ENCODE measurements at regions not wholly inside any gene's neighbourhood (a gene's known extent, or its start where the extent isn't known, plus 50 kb on each side); places are given as distances from the start of the nearest gene placed in this dataset.

DNA sequence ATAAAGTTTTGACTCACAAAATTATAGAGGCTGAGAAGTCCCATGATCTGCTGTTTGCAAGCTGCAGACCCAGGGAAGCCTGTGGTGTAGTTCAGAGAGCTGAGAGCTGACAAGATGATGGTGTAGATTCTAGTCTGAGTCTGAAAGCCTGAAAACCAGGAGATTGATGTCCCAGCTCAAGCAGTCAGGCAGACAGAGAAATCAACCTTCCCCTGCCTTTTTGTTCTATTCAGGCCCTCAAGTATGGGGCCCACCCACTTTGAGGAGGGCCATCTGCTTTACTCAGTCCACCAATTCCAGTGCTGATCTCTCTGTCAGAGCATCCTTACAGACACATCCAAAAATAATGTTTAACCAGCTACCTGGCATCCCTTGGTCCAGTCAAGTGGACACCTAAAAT is 479.6 kb downstream of the STK39 start:
- Mint-ChIP-seq H3K27me3 (ENCODE audit: low read depth, poor library complexity) (no peaks in the 10 kb centered on the region), H3K27ac (no peak overlapping the region)

DNA sequence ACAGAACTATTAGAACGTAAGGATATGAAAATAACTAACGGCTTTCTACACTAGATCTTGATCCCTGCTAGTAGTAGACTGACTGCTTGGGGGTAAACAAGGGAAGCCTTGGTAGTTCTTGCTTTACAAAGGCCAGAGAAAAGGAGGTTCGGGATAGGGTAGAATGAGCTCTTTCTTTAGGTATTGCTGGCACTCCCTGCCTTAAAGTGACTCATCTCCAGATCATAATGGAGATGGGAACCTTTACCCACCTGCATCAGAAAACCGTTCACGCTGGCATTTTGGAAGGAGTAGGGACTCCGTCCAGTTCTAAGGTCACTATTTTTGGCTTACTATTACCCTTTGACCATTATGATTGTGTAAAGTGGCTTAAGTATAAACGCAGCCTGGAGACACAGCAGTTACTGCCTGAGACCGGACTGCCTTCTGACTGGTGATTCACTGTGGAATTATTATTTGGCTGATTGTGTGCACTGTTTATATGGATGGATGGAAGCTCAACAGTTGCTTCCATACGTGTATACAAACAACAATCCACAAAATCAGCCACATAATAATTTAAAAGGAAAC is 482.5 kb downstream of the STK39 start:
- H3K4me3 Mint-ChIP-seq, result no peak overlapping the region
- H3K27me3 Mint-ChIP-seq (ENCODE audit: low read depth, poor library complexity), result no peaks in the 10 kb centered on the region
- peaks cover 11% of the 10 kb centered on the region for H3K4me1 Mint-ChIP-seq
- no peak overlapping the region for H3K27ac Mint-ChIP-seq
- DNase-seq, result no peak
- H3K36me3 Mint-ChIP-seq (ENCODE audit: low read depth), result peaks cover 6% of the 10 kb centered on the region
- TF ChIP-seq, protein P1, sequence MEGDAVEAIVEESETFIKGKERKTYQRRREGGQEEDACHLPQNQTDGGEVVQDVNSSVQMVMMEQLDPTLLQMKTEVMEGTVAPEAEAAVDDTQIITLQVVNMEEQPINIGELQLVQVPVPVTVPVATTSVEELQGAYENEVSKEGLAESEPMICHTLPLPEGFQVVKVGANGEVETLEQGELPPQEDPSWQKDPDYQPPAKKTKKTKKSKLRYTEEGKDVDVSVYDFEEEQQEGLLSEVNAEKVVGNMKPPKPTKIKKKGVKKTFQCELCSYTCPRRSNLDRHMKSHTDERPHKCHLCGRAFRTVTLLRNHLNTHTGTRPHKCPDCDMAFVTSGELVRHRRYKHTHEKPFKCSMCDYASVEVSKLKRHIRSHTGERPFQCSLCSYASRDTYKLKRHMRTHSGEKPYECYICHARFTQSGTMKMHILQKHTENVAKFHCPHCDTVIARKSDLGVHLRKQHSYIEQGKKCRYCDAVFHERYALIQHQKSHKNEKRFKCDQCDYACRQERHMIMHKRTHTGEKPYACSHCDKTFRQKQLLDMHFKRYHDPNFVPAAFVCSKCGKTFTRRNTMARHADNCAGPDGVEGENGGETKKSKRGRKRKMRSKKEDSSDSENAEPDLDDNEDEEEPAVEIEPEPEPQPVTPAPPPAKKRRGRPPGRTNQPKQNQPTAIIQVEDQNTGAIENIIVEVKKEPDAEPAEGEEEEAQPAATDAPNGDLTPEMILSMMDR (IDR thresholded peaks at IDR 0.05), result no peak
- peaks cover 10% of the 10 kb centered on the region for H3K9me3 Mint-ChIP-seq

More for the DNA sequence above, 479.6 kb downstream of the STK39 start:
- no peak for DNase-seq
- Mint-ChIP-seq H3K9me3 (peaks cover 10% of the 10 kb centered on the region), H3K4me1 (peaks cover 18% of the 10 kb centered on the region), H3K4me3 (no peak overlapping the region), H3K36me3 (ENCODE audit: low read depth) (peaks cover 6% of the 10 kb centered on the region)
- TF ChIP-seq, protein P1 (IDR thresholded peaks at IDR 0.05), result no peak

GRCh38 chr2:167761465-167762136 is 485.8 kb downstream of the STK39 start:
- no peaks in the 10 kb centered on the region for H3K27me3 Mint-ChIP-seq (ENCODE audit: low read depth, poor library complexity)
- H3K4me1 Mint-ChIP-seq, result no peaks in the 10 kb centered on the region
- H3K9me3 Mint-ChIP-seq, result peaks cover 2% of the 10 kb centered on the region
- TF ChIP-seq, protein P1 (IDR thresholded peaks at IDR 0.05), result no peak
- H3K4me3 Mint-ChIP-seq, result no peak overlapping the region
- H3K36me3 Mint-ChIP-seq (ENCODE audit: low read depth), result no peaks in the 10 kb centered on the region
- DNase-seq, result no peak
- H3K27ac Mint-ChIP-seq, result no peak overlapping the region

GRCh38 chr2:167759531-167759930 is 487.9 kb downstream of the STK39 start:
- Mint-ChIP-seq H3K4me3 (no peak overlapping the region), H3K9me3 (no peaks in the 10 kb centered on the region), H3K4me1 (no peaks in the 10 kb centered on the region), H3K27me3 (ENCODE audit: low read depth, poor library complexity) (no peaks in the 10 kb centered on the region), H3K27ac (no peak overlapping the region), H3K36me3 (ENCODE audit: low read depth) (no peaks in the 10 kb centered on the region)
- TF ChIP-seq, protein P1 (IDR thresholded peaks at IDR 0.05), result no peak
- no peak for DNase-seq

- H3K36me3 Mint-ChIP-seq (ENCODE audit: low read depth), result no peaks in the 10 kb centered on the region
- TF ChIP-seq, protein P1 (IDR thresholded peaks at IDR 0.05), result no peak
- no peak for DNase-seq
- H3K27me3 Mint-ChIP-seq (ENCODE audit: low read depth, poor library complexity), result no peaks in the 10 kb centered on the region
- H3K4me1 Mint-ChIP-seq, result no peaks in the 10 kb centered on the region
- no peak overlapping the region for H3K27ac Mint-ChIP-seq
- H3K9me3 Mint-ChIP-seq, result no peaks in the 10 kb centered on the region
- no peak overlapping the region for H3K4me3 Mint-ChIP-seq
Observed at GRCh38 chr2:167758292-167758691, 489.1 kb downstream of the STK39 start.

DNA sequence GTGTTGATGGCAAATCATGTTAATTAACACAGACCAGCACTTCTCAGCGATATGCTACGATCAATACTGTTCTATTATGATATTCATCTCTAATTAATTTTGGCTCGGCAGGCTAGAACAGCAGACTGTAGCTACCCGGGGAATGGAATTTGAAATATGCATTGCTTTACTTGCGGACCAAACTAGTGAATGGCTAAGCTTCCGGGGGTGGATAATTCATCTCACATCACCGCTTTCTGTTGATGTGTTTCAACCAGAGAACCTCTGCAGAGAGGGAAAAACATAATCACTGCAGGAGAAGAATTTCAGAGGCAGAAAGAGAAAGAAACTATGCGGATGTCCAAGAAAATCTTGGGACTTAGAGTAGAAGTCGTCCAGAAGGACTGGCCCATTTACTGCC is 490.9 kb downstream of the STK39 start:
- Mint-ChIP-seq H3K27ac (no peak overlapping the region), H3K4me3 (no peak overlapping the region)

More for the DNA sequence above, 490.9 kb downstream of the STK39 start:
- TF ChIP-seq, protein P1 (IDR thresholded peaks at IDR 0.05), result no peak
- DNase-seq, result no peak
- H3K4me1 Mint-ChIP-seq, result peaks cover 5% of the 10 kb centered on the region
- H3K27me3 Mint-ChIP-seq (ENCODE audit: low read depth, poor library complexity), result no peaks in the 10 kb centered on the region
- no peaks in the 10 kb centered on the region for H3K36me3 Mint-ChIP-seq (ENCODE audit: low read depth)
- no peaks in the 10 kb centered on the region for H3K9me3 Mint-ChIP-seq
